Esophagus muscularis mucosa (tissue), 3 donors: ENCODE measurements at regions not wholly inside any gene's neighbourhood (a gene's known extent, or its start where the extent isn't known, plus 50 kb on each side); places are given as distances from the start of the nearest gene placed in this dataset.

Experiments used
- POLR2AphosphoS5 ChIP-seq, 2 donors: sonication (generic); formaldehyde crosslinking; IDR thresholded peaks; one replicate each; pipeline ENCODE4 v1.6.1; 2017; ENCODE audit warnings: antibody characterized with exemption in 2 of 2
- TF ChIP-seq, protein P1 (sequence below), 3 experiments: fragments of 200-600 bp in 2 of 3; fragments of 450-650 bp in 1 of 3; sonication (generic) in 2 of 3; IDR thresholded peaks; one replicate each; pipeline ENCODE4 v1.5.1; 2017 to 2019; ENCODE audit warnings: antibody characterized with exemption in 3 of 3, mild to moderate bottlenecking in 2 of 3, moderate library complexity in 1 of 3

GRCh38 chr6:154565331-154565730 is 54.8 kb upstream of the CNKSR3 start:
- TF ChIP-seq, protein P1, sequence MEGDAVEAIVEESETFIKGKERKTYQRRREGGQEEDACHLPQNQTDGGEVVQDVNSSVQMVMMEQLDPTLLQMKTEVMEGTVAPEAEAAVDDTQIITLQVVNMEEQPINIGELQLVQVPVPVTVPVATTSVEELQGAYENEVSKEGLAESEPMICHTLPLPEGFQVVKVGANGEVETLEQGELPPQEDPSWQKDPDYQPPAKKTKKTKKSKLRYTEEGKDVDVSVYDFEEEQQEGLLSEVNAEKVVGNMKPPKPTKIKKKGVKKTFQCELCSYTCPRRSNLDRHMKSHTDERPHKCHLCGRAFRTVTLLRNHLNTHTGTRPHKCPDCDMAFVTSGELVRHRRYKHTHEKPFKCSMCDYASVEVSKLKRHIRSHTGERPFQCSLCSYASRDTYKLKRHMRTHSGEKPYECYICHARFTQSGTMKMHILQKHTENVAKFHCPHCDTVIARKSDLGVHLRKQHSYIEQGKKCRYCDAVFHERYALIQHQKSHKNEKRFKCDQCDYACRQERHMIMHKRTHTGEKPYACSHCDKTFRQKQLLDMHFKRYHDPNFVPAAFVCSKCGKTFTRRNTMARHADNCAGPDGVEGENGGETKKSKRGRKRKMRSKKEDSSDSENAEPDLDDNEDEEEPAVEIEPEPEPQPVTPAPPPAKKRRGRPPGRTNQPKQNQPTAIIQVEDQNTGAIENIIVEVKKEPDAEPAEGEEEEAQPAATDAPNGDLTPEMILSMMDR (IDR thresholded peaks at IDR 0.05), result no peak
- TF ChIP-seq POLR2AphosphoS5 (IDR thresholded peaks at IDR 0.05), result no peak
